ENCODE measurements at regions not wholly inside any gene's neighbourhood (a gene's known extent, or its start where the extent isn't known, plus 50 kb on each side); places are given as distances from the start of the nearest gene placed in this dataset.
"Not testable (repeated sequence)": the region's sequence is repeated elsewhere in the genome, so short reads cannot be mapped to it uniquely, and the experiment has no call there.

GRCh38 chr6:49325891-49326290 is 137.2 kb downstream of the MMUT start:
- Histone ChIP-seq H3K9ac (ENCODE audit: insufficient read length, low read depth) (no peak overlapping the region), H3K27me3 (ENCODE audit: insufficient read depth, insufficient read length) (no peaks in the 10 kb centered on the region), H3K4me3 (ENCODE audit: insufficient read length, low read depth) (no peak overlapping the region), H3K4me1 (ENCODE audit: insufficient read depth, insufficient read length) (no peaks in the 10 kb centered on the region), H3K9me3 (ENCODE audit: insufficient read depth, low read length) (no peaks in the 10 kb centered on the region), H3K36me3 (ENCODE audit: insufficient read depth, insufficient read length, low read length) (no peaks in the 10 kb centered on the region)
- no peak for TF ChIP-seq SUZ12 (IDR thresholded peaks at IDR 0.05; ENCODE audit: extremely low read depth, insufficient read depth, insufficient read length)
- no peak for TF ChIP-seq YY1 (IDR thresholded peaks at IDR 0.05; ENCODE audit: insufficient read depth, insufficient read length)
- TF ChIP-seq ZNF274 (IDR thresholded peaks at IDR 0.05; ENCODE audit: low read depth, low read length): no peak
- DNase-seq (ENCODE audit: low read depth, low spot score): no peak

DNA sequence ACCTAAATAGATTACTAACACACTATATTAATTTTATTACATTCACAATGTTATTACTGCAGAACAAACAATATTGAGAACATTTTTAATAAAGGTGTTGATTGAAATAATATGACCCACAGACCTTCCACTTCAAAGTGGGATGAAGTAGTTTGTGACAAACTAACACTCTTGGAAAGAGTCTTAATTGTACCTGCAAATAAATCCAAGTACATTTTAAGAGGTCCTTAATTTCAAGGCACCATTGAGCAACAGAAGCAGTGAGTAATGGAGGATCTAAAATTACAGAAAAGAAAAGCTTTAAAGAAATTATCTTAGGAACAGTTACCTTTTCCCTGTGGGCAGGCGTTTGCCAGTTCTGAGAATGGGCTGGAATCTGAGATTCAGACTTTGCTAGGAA is 140.2 kb downstream of the MMUT start:
- H3K4me3 ChIP-seq (ENCODE audit: insufficient read length, low read depth): no peak overlapping the region
- no peaks in the 10 kb centered on the region for H3K27me3 ChIP-seq (ENCODE audit: insufficient read depth, insufficient read length)
- no peaks in the 10 kb centered on the region for H3K36me3 ChIP-seq (ENCODE audit: insufficient read depth, insufficient read length, low read length)
- TF ChIP-seq YY1 (IDR thresholded peaks at IDR 0.05; ENCODE audit: insufficient read depth, insufficient read length) (no peak), ZNF274 (IDR thresholded peaks at IDR 0.05; ENCODE audit: low read depth, low read length) (no peak), SUZ12 (IDR thresholded peaks at IDR 0.05; ENCODE audit: extremely low read depth, insufficient read depth, insufficient read length) (no peak)
- DNase-seq (ENCODE audit: low read depth, low spot score): no peak
- no peaks in the 10 kb centered on the region for H3K4me1 ChIP-seq (ENCODE audit: insufficient read depth, insufficient read length)
- H3K9ac ChIP-seq (ENCODE audit: insufficient read length, low read depth): no peak overlapping the region
- no peaks in the 10 kb centered on the region for H3K9me3 ChIP-seq (ENCODE audit: insufficient read depth, low read length)

DNA sequence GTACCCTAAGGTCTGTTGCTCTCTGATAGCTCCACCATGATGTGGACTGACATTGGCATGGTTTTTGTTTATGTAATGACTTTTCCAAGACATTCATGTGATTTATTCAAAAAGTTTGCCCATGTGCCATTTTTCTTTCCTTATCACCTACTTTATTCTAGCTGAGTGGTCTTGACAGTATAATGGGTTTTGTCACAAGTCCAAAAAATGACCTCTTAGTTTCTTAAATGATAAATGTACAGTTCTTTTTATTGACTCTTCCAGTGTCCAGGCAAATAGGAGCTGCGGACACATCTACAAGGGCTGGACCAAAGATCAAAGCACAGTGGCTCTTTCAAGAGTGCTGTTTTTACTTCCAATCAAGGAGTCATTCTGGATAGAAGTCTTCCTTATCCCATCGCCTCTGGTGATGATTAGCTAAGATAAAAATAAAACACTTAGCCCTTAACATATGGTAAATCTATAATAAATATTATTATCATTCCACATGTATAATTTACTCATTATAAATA is 141.4 kb downstream of the MMUT start:
- no peak for TF ChIP-seq ZNF274 (IDR thresholded peaks at IDR 0.05; ENCODE audit: low read depth, low read length)
- TF ChIP-seq SUZ12 (IDR thresholded peaks at IDR 0.05; ENCODE audit: extremely low read depth, insufficient read depth, insufficient read length): no peak
- TF ChIP-seq YY1 (IDR thresholded peaks at IDR 0.05; ENCODE audit: insufficient read depth, insufficient read length): no peak
- no peak overlapping the region for H3K4me3 ChIP-seq (ENCODE audit: insufficient read length, low read depth)
- H3K9ac ChIP-seq (ENCODE audit: insufficient read length, low read depth): no peak overlapping the region
- H3K4me1 ChIP-seq (ENCODE audit: insufficient read depth, insufficient read length): no peaks in the 10 kb centered on the region
- no peaks in the 10 kb centered on the region for H3K27me3 ChIP-seq (ENCODE audit: insufficient read depth, insufficient read length)
- H3K36me3 ChIP-seq (ENCODE audit: insufficient read depth, insufficient read length, low read length): no peaks in the 10 kb centered on the region
- no peaks in the 10 kb centered on the region for H3K9me3 ChIP-seq (ENCODE audit: insufficient read depth, low read length)
- no peak for DNase-seq (ENCODE audit: low read depth, low spot score)

DNA sequence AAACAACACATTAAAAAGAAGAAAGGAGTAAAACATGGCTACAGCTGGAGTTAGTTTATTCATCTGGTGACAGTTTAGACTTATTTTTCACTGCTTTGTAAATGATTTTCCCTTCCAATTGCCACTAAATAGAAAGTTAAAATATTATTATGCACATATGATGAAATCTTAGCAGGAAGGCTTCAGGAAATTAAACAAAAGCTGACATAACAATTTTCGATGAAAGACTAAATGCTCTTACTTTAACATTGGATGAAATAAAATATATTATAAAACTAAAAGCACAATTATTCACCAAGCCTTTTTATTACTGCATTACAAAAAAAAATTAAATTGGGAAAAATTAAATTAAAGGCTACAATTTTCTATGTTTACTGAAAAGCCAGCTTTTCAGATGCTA is 158.0 kb downstream of the MMUT start:
- Histone ChIP-seq H3K27me3 (ENCODE audit: insufficient read depth, insufficient read length) (no peaks in the 10 kb centered on the region), H3K9me3 (ENCODE audit: insufficient read depth, low read length) (no peaks in the 10 kb centered on the region), H3K36me3 (ENCODE audit: insufficient read depth, insufficient read length, low read length) (no peaks in the 10 kb centered on the region), H3K4me1 (ENCODE audit: insufficient read depth, insufficient read length) (no peaks in the 10 kb centered on the region), H3K9ac (ENCODE audit: insufficient read length, low read depth) (no peak overlapping the region), H3K4me3 (ENCODE audit: insufficient read length, low read depth) (no peak overlapping the region)
- DNase-seq (ENCODE audit: low read depth, low spot score): no peak
- TF ChIP-seq ZNF274 (IDR thresholded peaks at IDR 0.05; ENCODE audit: low read depth, low read length) (no peak), YY1 (IDR thresholded peaks at IDR 0.05; ENCODE audit: insufficient read depth, insufficient read length) (no peak), SUZ12 (IDR thresholded peaks at IDR 0.05; ENCODE audit: extremely low read depth, insufficient read depth, insufficient read length) (no peak)

DNA sequence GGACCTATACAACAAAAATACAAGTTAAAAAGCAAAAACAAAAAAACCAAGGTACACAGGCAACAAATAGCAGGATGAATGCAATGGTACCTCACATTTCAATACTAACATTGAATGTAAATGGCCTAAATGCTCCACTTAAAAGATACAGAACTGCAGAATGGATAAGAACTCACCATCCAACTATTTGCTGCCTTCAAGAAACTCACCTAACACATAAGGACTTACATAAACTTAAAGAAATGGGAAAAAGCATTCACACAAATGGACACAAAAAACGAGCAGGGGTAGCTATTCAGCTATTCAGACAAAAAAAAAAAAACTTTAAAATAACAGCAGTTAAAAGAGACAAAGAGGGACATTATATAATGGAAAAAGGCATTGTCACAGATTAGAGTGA is 158.7 kb downstream of the MMUT start:
- not testable (repeated sequence) for H3K27me3 ChIP-seq (ENCODE audit: insufficient read depth, insufficient read length); H3K9ac ChIP-seq (ENCODE audit: insufficient read length, low read depth); DNase-seq (ENCODE audit: low read depth, low spot score); H3K4me3 ChIP-seq (ENCODE audit: insufficient read length, low read depth); H3K36me3 ChIP-seq (ENCODE audit: insufficient read depth, insufficient read length, low read length); H3K9me3 ChIP-seq (ENCODE audit: insufficient read depth, low read length); H3K4me1 ChIP-seq (ENCODE audit: insufficient read depth, insufficient read length)

GRCh38 chr6:49300911-49301310 is 162.1 kb downstream of the MMUT start:
- DNase-seq (ENCODE audit: low read depth, low spot score): no peak
- H3K36me3 ChIP-seq (ENCODE audit: insufficient read depth, insufficient read length, low read length): no peaks in the 10 kb centered on the region
- H3K27me3 ChIP-seq (ENCODE audit: insufficient read depth, insufficient read length): no peaks in the 10 kb centered on the region
- H3K4me1 ChIP-seq (ENCODE audit: insufficient read depth, insufficient read length): no peaks in the 10 kb centered on the region
- TF ChIP-seq SUZ12 (IDR thresholded peaks at IDR 0.05; ENCODE audit: extremely low read depth, insufficient read depth, insufficient read length) (no peak), YY1 (IDR thresholded peaks at IDR 0.05; ENCODE audit: insufficient read depth, insufficient read length) (no peak), ZNF274 (IDR thresholded peaks at IDR 0.05; ENCODE audit: low read depth, low read length) (no peak)
- no peak overlapping the region for H3K4me3 ChIP-seq (ENCODE audit: insufficient read length, low read depth)
- H3K9ac ChIP-seq (ENCODE audit: insufficient read length, low read depth): no peak overlapping the region
- H3K9me3 ChIP-seq (ENCODE audit: insufficient read depth, low read length): no peaks in the 10 kb centered on the region

- no peaks in the 10 kb centered on the region for H3K36me3 ChIP-seq (ENCODE audit: insufficient read depth, insufficient read length, low read length)
- H3K4me1 ChIP-seq (ENCODE audit: insufficient read depth, insufficient read length): no peaks in the 10 kb centered on the region
- H3K27me3 ChIP-seq (ENCODE audit: insufficient read depth, insufficient read length): no peaks in the 10 kb centered on the region
- DNase-seq (ENCODE audit: low read depth, low spot score): no peak
- TF ChIP-seq ZNF274 (IDR thresholded peaks at IDR 0.05; ENCODE audit: low read depth, low read length) (no peak), YY1 (IDR thresholded peaks at IDR 0.05; ENCODE audit: insufficient read depth, insufficient read length) (no peak), SUZ12 (IDR thresholded peaks at IDR 0.05; ENCODE audit: extremely low read depth, insufficient read depth, insufficient read length) (no peak)
- no peaks in the 10 kb centered on the region for H3K9me3 ChIP-seq (ENCODE audit: insufficient read depth, low read length)
- H3K9ac ChIP-seq (ENCODE audit: insufficient read length, low read depth): no peak overlapping the region
- no peak overlapping the region for H3K4me3 ChIP-seq (ENCODE audit: insufficient read length, low read depth)
Measured at GRCh38 chr6:49300443-49300842, 162.6 kb downstream of the MMUT start.

GRCh38 chr6:49299279-49299678 is 163.8 kb downstream of the MMUT start:
- H3K36me3 ChIP-seq (ENCODE audit: insufficient read depth, insufficient read length, low read length): no peaks in the 10 kb centered on the region
- TF ChIP-seq SUZ12 (IDR thresholded peaks at IDR 0.05; ENCODE audit: extremely low read depth, insufficient read depth, insufficient read length) (no peak), YY1 (IDR thresholded peaks at IDR 0.05; ENCODE audit: insufficient read depth, insufficient read length) (no peak), ZNF274 (IDR thresholded peaks at IDR 0.05; ENCODE audit: low read depth, low read length) (no peak)
- no peak for DNase-seq (ENCODE audit: low read depth, low spot score)
- H3K4me1 ChIP-seq (ENCODE audit: insufficient read depth, insufficient read length): no peaks in the 10 kb centered on the region
- no peak overlapping the region for H3K4me3 ChIP-seq (ENCODE audit: insufficient read length, low read depth)
- H3K9ac ChIP-seq (ENCODE audit: insufficient read length, low read depth): no peak overlapping the region
- H3K9me3 ChIP-seq (ENCODE audit: insufficient read depth, low read length): no peaks in the 10 kb centered on the region
- no peaks in the 10 kb centered on the region for H3K27me3 ChIP-seq (ENCODE audit: insufficient read depth, insufficient read length)

Measured in NT2/D1 (cell line).